Skeletal muscle satellite cell (primary cell): ENCODE measurements at regions not wholly inside any gene's neighbourhood (a gene's known extent, or its start where the extent isn't known, plus 50 kb on each side); places are given as distances from the start of the nearest gene placed in this dataset.

ENCODE experiments used
- H3K27me3 ChIP-seq: 2 replicates; pipeline ENCODE4 v1.7.0; 2013; ENCODE audit warnings: low read length; ENCODE audit not compliant: control insufficient read depth, insufficient read depth
- H3K36me3 ChIP-seq: 2 replicates; pipeline ENCODE4 v1.7.0; 2013; ENCODE audit warnings: mild to moderate bottlenecking, control low read depth, low read length; ENCODE audit not compliant: insufficient read depth
- H3K4me1 ChIP-seq: 2 replicates; pipeline ENCODE4 v1.7.0; 2013; ENCODE audit warnings: low read length; ENCODE audit not compliant: control insufficient read depth, insufficient read depth
- H3K4me2 ChIP-seq: 2 replicates; pipeline ENCODE4 v1.7.0; 2013; ENCODE audit warnings: mild to moderate bottlenecking, low read length
- H3K4me3 ChIP-seq: 2 replicates; pipeline ENCODE4 v1.7.0; 2013; ENCODE audit warnings: low read length
- H3K9ac ChIP-seq: 2 replicates; pipeline ENCODE4 v1.7.0; 2013; ENCODE audit warnings: mild to moderate bottlenecking, low read depth, low read length, moderate library complexity
- H3K9me3 ChIP-seq: replicated peaks from 2 replicates; pipeline ENCODE4 v1.7.0; 2013; ENCODE audit warnings: mild to moderate bottlenecking, control low read depth, low read length

DNA sequence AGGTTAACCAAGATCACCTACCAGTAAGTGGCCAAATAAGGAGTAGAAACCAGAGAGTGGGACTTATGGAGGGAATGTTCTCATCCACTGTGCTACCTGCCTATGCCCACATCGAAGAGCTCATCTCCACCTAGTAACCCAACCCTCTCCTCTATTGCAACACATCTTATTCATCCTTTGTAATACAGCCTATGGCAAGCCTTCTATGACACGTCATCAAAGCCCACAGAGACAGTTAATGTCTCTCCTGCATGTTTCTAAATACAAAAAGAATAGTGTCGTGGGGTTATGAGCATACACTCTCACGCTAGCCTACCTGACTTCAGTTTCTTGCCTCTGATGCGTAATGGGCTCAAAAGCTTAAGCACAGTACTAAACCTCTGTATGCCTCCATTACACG lies 1158.1 kb upstream of the TENM4 start:
- no peaks in the 10 kb centered on the region for H3K27me3 ChIP-seq
- no peak overlapping the region for H3K4me2 ChIP-seq
- H3K36me3 ChIP-seq, result no peaks in the 10 kb centered on the region
- H3K4me1 ChIP-seq, result no peaks in the 10 kb centered on the region
- H3K9ac ChIP-seq, result no peak overlapping the region
- H3K4me3 ChIP-seq, result no peak overlapping the region
- H3K9me3 ChIP-seq, result peaks cover 4% of the 10 kb centered on the region

DNA sequence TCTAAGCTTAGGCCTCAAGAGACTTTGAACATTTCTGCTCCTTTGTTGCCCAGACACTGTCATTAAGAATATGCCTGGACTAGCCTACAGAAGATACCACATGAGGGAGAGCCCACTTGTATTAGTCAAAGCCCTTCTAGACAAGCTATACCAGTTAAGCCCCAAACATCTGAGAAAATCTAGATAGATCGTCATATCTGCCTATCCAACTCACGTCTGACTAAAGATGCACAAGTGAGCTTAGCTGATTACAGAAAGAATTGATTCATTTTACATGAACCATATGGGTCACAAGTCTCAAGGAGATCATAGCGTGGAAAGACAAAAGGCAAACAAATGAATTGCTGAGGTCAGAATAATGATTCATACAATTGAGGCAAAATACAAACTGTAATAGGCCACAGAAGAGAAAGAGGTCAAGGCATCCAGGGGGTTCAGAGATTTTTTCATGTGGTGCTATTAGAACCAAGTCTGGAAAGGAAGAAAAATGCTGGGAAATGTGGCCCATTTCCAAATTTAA lies 1155.5 kb upstream of the TENM4 start:
- Histone ChIP-seq H3K27me3 (no peaks in the 10 kb centered on the region), H3K9ac (no peak overlapping the region), H3K4me3 (no peak overlapping the region), H3K9me3 (no peaks in the 10 kb centered on the region), H3K4me2 (no peak overlapping the region), H3K36me3 (no peaks in the 10 kb centered on the region), H3K4me1 (no peaks in the 10 kb centered on the region)

DNA sequence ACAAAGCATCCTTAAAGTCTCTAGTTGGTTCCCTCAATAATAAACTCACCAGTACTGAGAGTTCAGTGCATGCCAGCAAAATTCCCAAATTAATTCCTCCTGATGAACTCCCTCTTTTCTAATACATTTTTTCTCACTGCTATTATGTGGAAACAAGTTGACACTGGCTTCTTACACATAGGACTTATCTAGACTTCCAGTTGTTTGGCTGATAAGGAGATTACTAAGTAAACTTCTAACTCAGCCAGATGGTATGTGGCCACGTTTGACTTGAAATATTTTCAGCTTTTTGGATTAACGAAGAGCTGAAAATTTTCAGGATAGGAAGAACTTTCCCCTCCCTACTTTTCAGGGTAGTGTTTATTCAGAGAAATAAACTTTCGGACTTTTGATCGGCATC lies 1154.2 kb upstream of the TENM4 start:
- Histone ChIP-seq H3K9me3 (no peaks in the 10 kb centered on the region), H3K4me3 (no peak overlapping the region), H3K4me2 (no peak overlapping the region), H3K36me3 (no peaks in the 10 kb centered on the region), H3K4me1 (no peaks in the 10 kb centered on the region), H3K9ac (no peak overlapping the region), H3K27me3 (no peaks in the 10 kb centered on the region)

DNA sequence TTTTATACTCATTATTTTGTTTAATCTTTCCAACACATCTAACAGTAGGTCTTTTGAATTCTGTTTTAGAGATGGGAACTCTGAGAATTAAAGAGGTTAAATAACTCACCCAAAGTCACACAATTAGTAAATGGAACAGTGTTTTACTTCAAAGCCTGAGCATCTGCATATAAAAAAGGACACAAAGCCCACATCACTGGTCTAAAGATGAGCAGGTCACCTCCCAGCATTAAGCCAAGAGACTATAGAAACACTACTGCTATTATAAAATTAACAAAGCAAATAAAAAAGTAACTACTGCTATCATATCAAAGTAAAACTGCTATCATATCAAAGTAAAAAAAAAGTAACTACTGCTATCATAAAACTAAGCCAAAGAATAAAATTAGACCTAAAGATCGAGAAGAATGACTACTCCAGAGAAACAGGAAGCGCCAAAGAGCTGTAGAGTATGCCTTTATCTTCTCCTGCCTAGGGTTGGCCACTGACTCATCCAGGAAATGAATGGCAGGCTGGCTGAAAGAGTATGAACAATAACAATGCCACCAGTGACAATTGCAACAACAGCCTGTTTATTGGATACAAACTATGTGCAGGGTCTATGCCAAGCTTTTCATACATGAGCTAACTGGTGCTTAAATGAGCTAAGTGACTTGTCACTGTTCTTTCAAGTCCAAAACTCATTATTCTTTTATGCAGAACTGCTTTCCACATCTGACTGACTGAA lies 1153.0 kb upstream of the TENM4 start:
- H3K36me3 ChIP-seq, result no peaks in the 10 kb centered on the region
- H3K4me2 ChIP-seq, result no peak overlapping the region
- no peaks in the 10 kb centered on the region for H3K4me1 ChIP-seq
- H3K9ac ChIP-seq, result no peak overlapping the region
- H3K4me3 ChIP-seq, result no peak overlapping the region
- H3K27me3 ChIP-seq, result no peaks in the 10 kb centered on the region
- H3K9me3 ChIP-seq, result no peaks in the 10 kb centered on the region

DNA sequence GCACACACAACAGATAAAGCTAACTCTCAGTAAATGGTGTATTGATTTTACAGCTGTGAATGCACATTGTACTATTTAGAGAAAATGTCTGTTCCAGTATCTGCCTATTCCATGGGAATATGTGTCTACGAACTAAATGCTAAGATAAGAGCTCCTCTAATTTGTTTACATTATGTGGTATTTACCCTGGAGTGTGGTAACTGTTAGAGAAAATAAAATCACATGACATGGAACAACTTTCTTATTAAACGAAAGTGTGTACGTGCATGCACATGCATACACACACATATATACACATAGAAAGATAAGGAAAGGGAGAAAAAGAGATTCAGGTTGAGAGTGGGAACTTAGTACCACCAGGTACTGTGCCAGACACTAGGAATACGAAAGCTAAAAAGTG lies 1151.7 kb upstream of the TENM4 start:
- H3K4me2 ChIP-seq, result no peak overlapping the region
- no peaks in the 10 kb centered on the region for H3K36me3 ChIP-seq
- no peak overlapping the region for H3K9ac ChIP-seq
- H3K27me3 ChIP-seq, result no peaks in the 10 kb centered on the region
- no peak overlapping the region for H3K4me3 ChIP-seq
- no peaks in the 10 kb centered on the region for H3K4me1 ChIP-seq
- H3K9me3 ChIP-seq, result no peaks in the 10 kb centered on the region

DNA sequence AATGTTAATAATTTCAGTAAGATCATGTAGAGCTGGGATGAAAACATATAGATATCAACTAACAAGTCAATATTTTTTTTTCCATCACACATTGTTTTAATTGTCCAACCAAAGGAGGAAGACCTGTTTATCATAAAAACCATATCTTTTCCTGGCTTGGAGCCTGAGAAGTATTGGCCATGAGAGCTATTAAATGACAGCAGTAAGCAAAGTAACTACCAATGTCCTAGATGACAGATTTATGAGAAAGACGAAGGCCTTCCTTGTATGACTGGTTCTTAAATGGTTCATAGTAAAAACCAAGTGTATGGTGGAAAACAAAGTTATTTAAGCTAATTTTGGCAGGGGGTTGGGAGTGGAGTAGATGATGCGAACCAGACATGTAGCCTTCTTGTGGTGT lies 1147.1 kb upstream of the TENM4 start:
- no peak overlapping the region for H3K4me3 ChIP-seq
- H3K27me3 ChIP-seq, result no peaks in the 10 kb centered on the region
- no peaks in the 10 kb centered on the region for H3K9me3 ChIP-seq
- no peak overlapping the region for H3K4me2 ChIP-seq
- no peaks in the 10 kb centered on the region for H3K4me1 ChIP-seq
- H3K9ac ChIP-seq, result no peak overlapping the region
- H3K36me3 ChIP-seq, result no peaks in the 10 kb centered on the region

DNA sequence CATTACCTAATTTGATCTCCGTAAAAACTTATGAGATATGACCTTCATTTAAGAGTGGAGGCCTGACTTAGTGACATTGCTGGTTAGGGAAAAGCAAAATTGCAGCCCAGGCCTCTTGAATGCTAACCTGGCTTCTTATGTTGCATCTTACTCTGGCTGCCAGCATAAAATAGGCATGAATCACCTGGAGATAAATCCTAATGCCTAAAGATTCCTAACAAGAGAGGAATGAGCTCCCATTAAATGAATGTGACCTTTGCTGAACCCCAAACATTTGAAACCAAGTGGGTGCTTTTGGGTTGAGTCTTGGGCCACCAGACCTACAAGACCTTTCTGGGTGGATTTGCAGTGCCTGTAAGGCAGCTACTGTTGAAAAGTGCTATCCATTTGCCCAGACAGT lies 1145.6 kb upstream of the TENM4 start:
- Histone ChIP-seq H3K36me3 (no peaks in the 10 kb centered on the region), H3K4me3 (no peak overlapping the region), H3K27me3 (no peaks in the 10 kb centered on the region), H3K9ac (no peak overlapping the region), H3K9me3 (no peaks in the 10 kb centered on the region), H3K4me1 (no peaks in the 10 kb centered on the region), H3K4me2 (no peak overlapping the region)

DNA sequence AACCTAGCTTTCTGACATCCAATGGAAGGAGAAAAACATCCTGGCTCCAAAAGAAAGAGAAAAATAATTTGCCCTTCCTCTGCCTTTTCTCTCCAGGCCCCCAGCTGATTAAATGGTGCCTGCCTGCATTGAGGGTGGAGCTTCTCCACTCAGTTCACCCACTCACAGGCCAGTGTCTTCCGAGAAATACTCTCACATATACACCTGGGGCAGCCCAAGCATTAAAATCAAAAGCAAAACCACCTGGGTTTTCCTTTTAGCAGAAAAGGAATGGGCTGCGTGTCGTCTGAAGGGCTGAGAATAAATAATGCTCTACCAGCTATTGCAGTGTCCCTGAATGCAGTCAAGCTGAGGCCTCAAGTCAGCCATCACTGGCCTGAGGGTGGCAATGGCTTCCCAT lies 1143.8 kb upstream of the TENM4 start:
- no peaks in the 10 kb centered on the region for H3K27me3 ChIP-seq
- H3K9ac ChIP-seq, result no peak overlapping the region
- H3K36me3 ChIP-seq, result no peaks in the 10 kb centered on the region
- no peaks in the 10 kb centered on the region for H3K4me1 ChIP-seq
- H3K4me2 ChIP-seq, result no peak overlapping the region
- no peaks in the 10 kb centered on the region for H3K9me3 ChIP-seq
- H3K4me3 ChIP-seq, result no peak overlapping the region

DNA sequence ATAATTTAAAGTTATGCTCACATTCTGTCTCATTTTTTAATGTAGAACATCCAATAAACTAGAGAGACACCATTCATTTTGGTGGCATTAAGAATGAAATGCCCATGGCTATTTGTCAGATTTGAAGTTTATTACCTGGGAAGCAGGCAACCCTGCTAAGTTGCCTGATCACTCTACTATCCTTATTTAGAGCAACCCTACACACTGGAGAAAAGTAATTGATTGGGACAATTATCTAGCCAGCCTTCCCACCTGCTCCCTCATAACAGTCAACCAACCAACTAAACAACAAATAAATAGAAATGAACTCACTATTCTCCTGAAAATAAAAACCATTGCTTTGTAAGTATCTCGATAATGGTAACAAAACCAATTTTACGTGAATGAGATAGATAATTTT lies 1129.0 kb upstream of the TENM4 start:
- Histone ChIP-seq H3K27me3 (no peaks in the 10 kb centered on the region), H3K9me3 (peaks cover 3% of the 10 kb centered on the region), H3K4me2 (no peak overlapping the region), H3K4me3 (no peak overlapping the region), H3K9ac (no peak overlapping the region), H3K4me1 (no peaks in the 10 kb centered on the region), H3K36me3 (no peaks in the 10 kb centered on the region)

DNA sequence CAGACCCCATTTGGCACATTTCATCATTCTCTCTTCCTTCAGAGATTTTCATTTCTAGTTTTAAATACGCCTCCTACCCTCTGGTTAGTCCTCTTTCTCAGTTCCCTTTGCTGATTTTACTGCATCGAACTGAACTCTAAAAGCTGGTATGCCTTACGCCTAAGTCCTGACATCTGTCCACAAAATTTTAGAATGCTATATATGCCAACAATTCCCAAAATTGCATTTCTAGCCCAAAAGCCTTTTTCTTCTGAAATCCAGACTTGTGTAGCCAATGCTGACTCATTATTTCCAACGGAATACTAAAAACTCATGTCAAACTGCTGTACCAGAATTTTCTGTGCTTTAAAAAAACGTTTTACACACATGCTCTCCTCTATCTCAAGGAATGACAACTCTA lies 1124.4 kb upstream of the TENM4 start:
- no peaks in the 10 kb centered on the region for H3K36me3 ChIP-seq
- no peak overlapping the region for H3K4me2 ChIP-seq
- H3K9me3 ChIP-seq, result peaks cover 9% of the 10 kb centered on the region
- no peak overlapping the region for H3K4me3 ChIP-seq
- no peaks in the 10 kb centered on the region for H3K4me1 ChIP-seq
- no peak overlapping the region for H3K9ac ChIP-seq
- H3K27me3 ChIP-seq, result no peaks in the 10 kb centered on the region

DNA sequence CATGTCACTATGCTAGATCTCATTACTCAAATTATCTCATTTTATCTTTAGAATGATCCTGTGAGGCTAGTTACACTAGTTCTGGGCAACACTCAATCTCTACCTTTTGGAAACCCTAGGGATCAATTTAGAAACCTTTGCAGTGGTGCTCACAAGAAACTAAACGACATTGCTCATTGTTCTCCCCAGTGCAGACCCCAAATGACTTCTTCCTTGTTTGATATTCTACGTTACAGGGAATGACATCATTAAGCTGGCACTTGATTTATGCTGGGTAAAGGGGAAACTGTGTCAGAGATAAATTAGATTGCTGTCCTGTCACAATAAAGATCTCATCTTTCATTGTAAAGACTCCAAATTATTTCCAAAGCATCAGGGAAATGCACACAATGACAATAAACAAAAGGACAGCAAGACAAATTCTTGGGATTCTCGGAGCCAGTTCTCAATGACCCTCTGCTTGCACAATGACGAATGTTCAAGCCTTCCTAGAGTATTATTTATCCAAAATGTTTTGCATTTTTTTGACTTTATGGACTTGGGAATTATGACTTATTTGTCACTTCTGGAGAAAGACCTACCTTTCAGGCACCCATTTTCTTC lies 1121.8 kb upstream of the TENM4 start:
- H3K4me3 ChIP-seq, result no peak overlapping the region
- no peaks in the 10 kb centered on the region for H3K36me3 ChIP-seq
- peaks cover 9% of the 10 kb centered on the region for H3K9me3 ChIP-seq
- H3K4me1 ChIP-seq, result no peaks in the 10 kb centered on the region
- no peak overlapping the region for H3K4me2 ChIP-seq
- H3K9ac ChIP-seq, result no peak overlapping the region
- H3K27me3 ChIP-seq, result no peaks in the 10 kb centered on the region

DNA sequence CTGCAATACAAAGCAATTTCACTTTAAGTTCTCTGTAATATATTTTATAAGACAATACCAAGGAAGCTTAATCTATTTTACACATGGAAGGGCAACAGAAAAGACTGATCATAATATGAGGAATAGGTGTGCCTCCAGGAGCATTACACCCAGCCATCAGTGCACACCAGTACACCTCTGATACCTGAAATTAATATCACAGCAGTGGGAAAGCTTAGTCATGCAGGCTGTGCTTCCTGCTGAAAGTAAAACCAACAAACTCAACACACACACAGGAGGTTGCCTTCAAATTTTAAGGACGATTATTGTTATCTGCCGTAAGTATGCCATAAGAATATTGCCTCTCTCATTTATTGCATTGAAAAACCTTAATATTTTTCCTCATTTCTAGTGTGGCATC lies 1119.1 kb upstream of the TENM4 start:
- Histone ChIP-seq H3K4me1 (no peaks in the 10 kb centered on the region), H3K36me3 (no peaks in the 10 kb centered on the region), H3K4me3 (no peak overlapping the region), H3K9me3 (peaks cover 6% of the 10 kb centered on the region), H3K4me2 (no peak overlapping the region), H3K9ac (no peak overlapping the region), H3K27me3 (no peaks in the 10 kb centered on the region)
